LoVo (cell line): ENCODE measurements at regions not wholly inside any gene's neighbourhood (a gene's known extent, or its start where the extent isn't known, plus 50 kb on each side); places are given as distances from the start of the nearest gene placed in this dataset.
A peak's percentile ranks its signal among the peaks of the same experiment; 100 is the strongest.

Experiments used
- DNase-seq: peaks from one replicate; pipeline ENCODE4 v3.0.0-alpha.2; 2016; ENCODE audit warnings: low spot score

- DNase-seq, result no peak
Observed at GRCh38 chr1:110816945-110817344, 56.0 kb upstream of the CD53 start.

- no peak for DNase-seq
Observed at GRCh38 chr1:110811529-110811928, 61.4 kb upstream of the CD53 start.

- DNase-seq, result no peak
Observed at GRCh38 chr1:110800079-110800478, 72.9 kb upstream of the CD53 start.

GRCh38 chr1:110798691-110799256 lies 74.2 kb upstream of the CD53 start:
- no peak for DNase-seq

GRCh38 chr1:110788673-110789072 lies 84.3 kb upstream of the CD53 start:
- no peak for DNase-seq

- no peak for DNase-seq
Observed at GRCh38 chr1:110787328-110788071, 85.4 kb upstream of the CD53 start.

GRCh38 chr1:110786802-110787327 lies 86.1 kb upstream of the CD53 start:
- DNase-seq, result no peak

- no peak for DNase-seq
Observed at GRCh38 chr1:110785612-110786011, 87.3 kb upstream of the CD53 start.

GRCh38 chr1:110785055-110785454 lies 87.9 kb upstream of the CD53 start:
- DNase-seq, result no peak

- DNase-seq, result peak; percentile 61
Observed at GRCh38 chr1:110783292-110783918, 89.5 kb upstream of the CD53 start.

GRCh38 chr1:110781525-110781924 lies 91.4 kb upstream of the CD53 start:
- no peak for DNase-seq

- peak; percentile 55 for DNase-seq
Observed at GRCh38 chr1:110780600-110781484, 92.1 kb upstream of the CD53 start.

- DNase-seq, result no peak
Observed at GRCh38 chr1:110779636-110780035, 93.3 kb upstream of the CD53 start.

- DNase-seq, result no peak
Observed at GRCh38 chr1:110778821-110779220, 94.1 kb upstream of the CD53 start.

- no peak for DNase-seq
Observed at GRCh38 chr1:110777228-110777627, 95.7 kb upstream of the CD53 start.

GRCh38 chr1:110774398-110774797 lies 98.5 kb upstream of the CD53 start:
- DNase-seq, result no peak

GRCh38 chr1:110773813-110774212 lies 99.1 kb upstream of the KCNA3 start:
- no peak for DNase-seq

GRCh38 chr1:110771245-110772022 lies 96.7 kb upstream of the KCNA3 start:
- no peak for DNase-seq

GRCh38 chr1:110770832-110771231 lies 96.1 kb upstream of the KCNA3 start:
- DNase-seq, result no peak

GRCh38 chr1:110768605-110769004 lies 93.9 kb upstream of the KCNA3 start:
- DNase-seq, result no peak

- no peak for DNase-seq
Observed at GRCh38 chr1:110766336-110766647, 91.6 kb upstream of the KCNA3 start.
